HUDEP-2 (cell line): ENCODE measurements at regions not wholly inside any gene's neighbourhood (a gene's known extent, or its start where the extent isn't known, plus 50 kb on each side); places are given as distances from the start of the nearest gene placed in this dataset.

Experiments used
- DNase-seq, 76 experiments: peaks; one replicate each; lab custom pipeline; 2025; ENCODE audit not compliant: unreplicated experiment in 76 of 76; lab: John Stamatoyannopoulos, UW

- DNase-seq, result no peak
These were observed 132.2 kb downstream of the FOXL1 start for GRCh38 chr16:86710602-86710950.

- no peak for DNase-seq
These were observed 134.0 kb downstream of the FOXL1 start for GRCh38 chr16:86712158-86713009.

GRCh38 chr16:86713021-86713631 lies 134.8 kb downstream of the FOXL1 start:
- no peak for DNase-seq

DNA sequence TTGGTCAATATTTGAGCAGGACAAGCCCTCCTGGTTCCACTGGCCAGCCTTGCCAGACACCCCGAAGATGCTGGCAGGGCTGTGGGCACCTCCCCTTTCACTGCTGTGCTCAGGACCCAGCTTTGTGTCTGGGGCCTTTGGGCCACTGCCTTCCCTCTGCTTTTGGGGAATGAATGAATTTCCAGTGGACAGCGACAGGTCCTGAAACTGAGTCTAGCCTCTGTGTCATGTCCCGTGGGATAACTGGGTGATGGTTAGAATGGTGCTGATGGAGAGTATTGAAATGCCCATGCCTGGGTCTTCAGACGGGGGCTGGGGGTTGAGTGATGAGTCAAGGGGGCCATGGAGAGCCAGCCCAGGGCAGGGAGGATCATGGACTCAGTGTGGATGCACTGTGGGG lies 135.8 kb downstream of the FOXL1 start:
- DNase-seq, result no peak

DNA sequence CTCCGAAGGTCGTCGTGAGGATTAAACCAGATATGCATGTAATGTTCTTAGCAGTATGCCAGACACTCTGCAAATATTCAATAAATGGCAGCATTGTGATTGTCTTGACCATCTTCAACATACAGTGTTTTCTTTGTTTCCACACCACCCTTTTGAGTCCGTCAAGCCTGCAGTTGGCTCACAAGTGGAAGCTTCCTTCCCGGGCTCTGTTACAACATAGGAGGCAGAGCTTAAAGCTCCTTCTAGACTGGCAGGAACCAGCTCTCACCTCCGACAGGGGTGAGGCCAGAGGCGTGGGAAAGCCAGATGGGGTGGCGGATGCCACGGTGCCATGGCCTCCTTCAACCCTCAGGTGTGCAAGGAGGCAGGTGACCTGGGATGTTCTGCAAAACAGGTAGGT lies 138.3 kb downstream of the FOXL1 start:
- no peak for DNase-seq

- no peak for DNase-seq
These were observed 139.8 kb downstream of the FOXL1 start for GRCh38 chr16:86718118-86718517.

GRCh38 chr16:86722970-86723369 lies 144.6 kb downstream of the FOXL1 start:
- no peak for DNase-seq

- no peak for DNase-seq
These were observed 145.3 kb downstream of the FOXL1 start for GRCh38 chr16:86723689-86724088.

DNA sequence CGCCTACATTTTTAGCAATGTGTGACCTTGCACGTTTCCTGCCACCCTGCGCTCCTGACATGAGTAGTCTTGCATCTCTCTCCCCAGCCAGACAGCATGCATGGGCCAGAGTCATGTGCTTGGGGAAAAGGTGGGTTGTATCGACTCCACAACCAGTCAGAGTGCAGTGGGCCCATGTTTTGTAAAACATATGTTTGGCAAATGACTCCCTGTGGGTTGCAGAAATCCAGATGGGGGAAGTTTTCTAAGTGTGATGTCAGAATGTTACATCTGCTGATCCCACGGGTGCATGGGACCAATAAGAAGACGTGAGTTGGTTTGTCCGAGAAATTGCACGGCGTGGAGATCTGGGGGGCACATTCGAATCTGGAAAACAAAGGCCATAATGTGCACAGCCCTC lies 147.1 kb downstream of the FOXL1 start:
- no peak for DNase-seq

DNA sequence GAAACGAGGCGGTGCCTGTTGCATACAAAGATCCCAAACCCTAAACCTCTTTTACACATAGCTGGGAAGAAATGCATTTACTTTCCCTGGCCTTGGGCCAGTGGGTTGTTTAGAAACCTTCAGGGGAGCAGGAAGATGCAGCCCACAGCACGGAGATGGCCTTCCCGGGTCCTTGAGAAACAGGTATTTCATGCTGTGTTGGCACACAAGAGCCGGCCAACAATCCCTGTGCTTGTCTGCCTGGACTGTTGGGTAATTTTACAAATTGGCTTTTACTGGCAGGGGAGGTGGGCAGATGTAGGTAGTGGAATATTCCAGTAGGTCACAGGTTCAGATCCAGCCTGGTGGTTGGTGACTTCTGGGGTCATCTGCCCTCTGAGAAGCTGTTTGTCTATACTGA lies 148.0 kb downstream of the FOXL1 start:
- no peak for DNase-seq

GRCh38 chr16:86727131-86727530 lies 148.8 kb downstream of the FOXL1 start:
- DNase-seq, result no peak

GRCh38 chr16:86727632-86728031 lies 149.3 kb downstream of the FOXL1 start:
- no peak for DNase-seq

GRCh38 chr16:86729686-86730085 lies 151.3 kb downstream of the FOXL1 start:
- no peak for DNase-seq

- no peak for DNase-seq
These were observed 151.7 kb downstream of the FOXL1 start for GRCh38 chr16:86730086-86730485.

DNA sequence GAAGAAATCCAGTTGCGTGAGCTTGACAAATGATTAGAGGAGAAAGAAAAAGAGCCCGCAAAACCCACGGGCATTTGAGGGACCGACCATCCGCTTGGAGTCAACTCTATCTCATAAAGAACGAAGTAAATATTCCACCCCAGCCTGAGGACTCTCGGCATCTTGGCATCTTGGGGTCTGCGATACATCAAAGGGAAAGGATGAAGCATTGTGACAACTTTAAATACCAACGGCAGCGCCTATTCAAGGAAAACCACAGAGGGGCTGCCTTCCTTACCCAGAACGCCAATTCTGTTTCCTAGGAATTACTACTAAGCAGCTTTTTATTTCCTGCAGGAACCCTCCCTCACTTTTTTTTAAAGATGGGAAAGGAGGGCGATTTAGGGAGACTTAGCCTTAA lies 152.2 kb downstream of the FOXL1 start:
- no peak for DNase-seq

DNA sequence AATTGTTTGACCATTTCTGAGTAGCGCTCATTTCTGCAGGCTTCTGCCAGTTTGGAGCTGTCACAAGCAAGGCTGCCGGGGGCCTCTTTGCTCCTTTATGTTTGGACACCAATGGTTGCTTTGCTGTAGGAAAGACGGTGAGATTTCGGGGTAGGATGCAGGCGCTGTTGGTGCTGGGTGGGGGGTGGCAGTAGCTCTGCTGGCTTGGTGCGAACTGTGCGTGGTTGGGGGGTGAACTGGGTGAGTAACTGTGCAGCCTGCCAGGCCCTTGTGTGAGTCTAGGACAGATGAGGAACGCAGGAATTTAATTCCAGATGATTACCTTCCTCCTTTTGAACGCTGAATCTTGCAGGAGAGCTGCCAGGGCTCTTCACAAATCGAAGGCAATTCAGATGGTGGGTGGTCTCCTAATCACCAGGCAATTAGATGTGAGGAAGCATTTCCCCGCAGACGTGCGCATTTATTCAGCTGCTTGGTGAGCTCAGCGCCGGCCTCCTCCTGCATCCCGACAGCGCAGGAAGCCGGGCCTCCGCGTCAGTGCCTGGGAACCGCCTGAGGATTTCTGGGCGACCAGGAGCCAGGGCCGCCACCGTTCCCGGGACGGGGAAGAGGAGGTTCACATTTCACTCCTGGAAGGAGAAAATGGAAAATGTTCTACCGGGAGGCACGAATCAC lies 154.4 kb downstream of the FOXL1 start:
- DNase-seq, result no peak

- no peak for DNase-seq
These were observed 155.4 kb downstream of the FOXL1 start for GRCh38 chr16:86733546-86734254.

GRCh38 chr16:86734543-86735460 lies 156.5 kb downstream of the FOXL1 start:
- no peak for DNase-seq

GRCh38 chr16:86735727-86736126 lies 157.4 kb downstream of the FOXL1 start:
- no peak for DNase-seq

DNA sequence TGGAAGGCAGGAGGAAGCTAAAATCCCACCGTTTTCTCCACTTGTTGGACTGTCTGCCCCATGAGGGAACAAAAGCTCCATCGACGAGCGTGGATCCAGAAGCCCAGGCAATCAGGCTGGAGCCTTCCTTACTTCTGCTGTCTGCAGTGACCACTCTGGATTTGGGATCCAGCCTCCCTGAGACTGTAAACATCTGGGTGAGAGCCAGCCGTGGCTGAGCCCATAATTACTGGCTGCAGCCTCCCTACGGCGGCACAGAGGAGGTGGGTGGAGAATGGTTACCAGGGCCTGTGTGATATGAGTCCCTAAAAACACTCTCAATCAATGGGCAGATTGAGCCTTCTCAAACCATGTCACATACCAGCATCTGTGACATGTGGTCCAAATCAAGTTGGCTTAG lies 158.2 kb downstream of the FOXL1 start:
- DNase-seq, result no peak
